ENCODE measurements at regions not wholly inside any gene's neighbourhood (a gene's known extent, or its start where the extent isn't known, plus 50 kb on each side); places are given as distances from the start of the nearest gene placed in this dataset.
"Not testable (repeated sequence)": the region's sequence is repeated elsewhere in the genome, so short reads cannot be mapped to it uniquely, and the experiment has no call there.

DNA sequence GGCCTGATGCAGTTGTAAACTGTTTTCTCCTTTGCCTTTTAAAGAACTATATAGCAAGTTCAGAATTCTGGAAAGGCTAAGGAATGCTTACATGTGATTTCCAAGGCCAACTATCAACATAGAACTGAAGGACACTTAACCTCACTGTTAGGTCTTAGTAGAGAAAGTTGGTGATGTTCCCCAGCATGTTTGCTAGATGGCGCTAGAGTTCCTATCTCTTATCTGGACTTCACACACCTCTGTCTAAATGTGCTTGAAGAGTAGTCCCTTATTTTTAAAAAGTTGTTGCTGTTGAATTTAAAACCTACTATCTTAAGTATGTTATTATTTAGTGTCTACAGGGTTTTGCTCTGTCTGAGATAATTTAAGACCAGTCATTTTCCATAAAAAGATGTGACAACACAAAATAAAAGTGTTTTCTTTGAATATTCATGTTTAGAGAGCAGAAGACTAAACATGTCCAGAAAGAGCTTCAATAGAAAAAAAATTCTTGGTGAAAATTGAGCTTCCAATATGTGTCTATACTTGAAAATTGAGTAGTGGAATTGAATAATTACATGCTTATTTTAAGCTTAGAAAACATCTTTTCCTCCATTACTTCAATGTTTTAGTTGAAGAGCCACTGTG, 237.3 kb downstream of the S1PR1 start:
- DNase-seq (ENCODE audit: insufficient read length, low spot score) (peak; percentile 2), FAIRE-seq (no peak)
- no peak for TF ChIP-seq POLR2A (IDR thresholded peaks at IDR 0.05; ENCODE audit: low read depth, low read length)

GRCh38 chr1:101476541-101476940, 239.7 kb downstream of the S1PR1 start:
- no peak for FAIRE-seq
- no peak for TF ChIP-seq POLR2A (IDR thresholded peaks at IDR 0.05; ENCODE audit: low read depth, low read length)
- no peak for DNase-seq (ENCODE audit: insufficient read length, low spot score)

- TF ChIP-seq POLR2A (IDR thresholded peaks at IDR 0.05; ENCODE audit: low read depth, low read length) = no peak
- FAIRE-seq = no peak
- DNase-seq (ENCODE audit: insufficient read length, low spot score) = no peak
Measured at GRCh38 chr1:101479945-101480344, 243.1 kb downstream of the S1PR1 start.

GRCh38 chr1:101482306-101482705, 245.5 kb downstream of the S1PR1 start:
- no peak for FAIRE-seq
- no peak for DNase-seq (ENCODE audit: insufficient read length, low spot score)
- no peak for TF ChIP-seq POLR2A (IDR thresholded peaks at IDR 0.05; ENCODE audit: low read depth, low read length)

DNA sequence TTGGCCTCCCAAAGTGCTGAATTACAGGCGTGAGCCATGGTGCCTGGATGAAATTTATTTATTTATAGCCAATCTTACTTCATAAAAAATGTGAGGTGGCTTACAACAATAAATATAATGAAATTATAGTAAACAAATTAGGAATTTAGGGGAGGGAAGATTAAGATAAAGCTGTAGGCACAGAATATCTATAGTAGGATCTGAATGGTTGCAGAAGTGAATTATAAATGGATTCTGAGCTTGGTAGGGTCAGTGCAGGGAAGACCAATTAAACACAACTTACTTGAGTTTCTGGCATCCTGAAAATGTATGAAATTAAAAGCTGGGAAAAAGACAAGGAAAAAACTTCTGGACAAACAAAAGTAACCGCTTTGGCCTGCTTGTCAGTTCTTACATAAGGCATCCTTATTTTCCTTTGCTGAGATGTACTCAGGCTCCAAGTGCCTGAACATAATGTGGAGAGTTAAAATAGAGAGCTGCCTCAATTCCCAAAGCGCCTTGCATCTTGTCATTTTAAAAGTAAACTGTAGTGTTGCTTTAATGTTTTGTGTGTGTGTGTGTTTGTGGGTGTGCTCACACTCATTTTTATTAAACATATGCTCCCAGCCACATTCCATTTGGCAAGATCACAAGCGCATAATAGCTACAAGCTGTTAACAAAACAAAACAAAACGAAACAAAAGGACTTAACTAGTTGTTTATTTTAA, 247.3 kb downstream of the S1PR1 start:
- DNase-seq (ENCODE audit: insufficient read length, low spot score) (no peak), FAIRE-seq (no peak)
- TF ChIP-seq POLR2A (IDR thresholded peaks at IDR 0.05; ENCODE audit: low read depth, low read length) = no peak

- DNase-seq (ENCODE audit: insufficient read length, low spot score) (no peak), FAIRE-seq (no peak)
- TF ChIP-seq POLR2A (IDR thresholded peaks at IDR 0.05; ENCODE audit: low read depth, low read length) = no peak
Measured at GRCh38 chr1:101484689-101485338, 248.0 kb downstream of the S1PR1 start.

- no peak for TF ChIP-seq POLR2A (IDR thresholded peaks at IDR 0.05; ENCODE audit: low read depth, low read length)
- DNase-seq (ENCODE audit: insufficient read length, low spot score) = no peak
- no peak for FAIRE-seq
Measured at GRCh38 chr1:101485712-101486111, 248.9 kb downstream of the S1PR1 start.

DNA sequence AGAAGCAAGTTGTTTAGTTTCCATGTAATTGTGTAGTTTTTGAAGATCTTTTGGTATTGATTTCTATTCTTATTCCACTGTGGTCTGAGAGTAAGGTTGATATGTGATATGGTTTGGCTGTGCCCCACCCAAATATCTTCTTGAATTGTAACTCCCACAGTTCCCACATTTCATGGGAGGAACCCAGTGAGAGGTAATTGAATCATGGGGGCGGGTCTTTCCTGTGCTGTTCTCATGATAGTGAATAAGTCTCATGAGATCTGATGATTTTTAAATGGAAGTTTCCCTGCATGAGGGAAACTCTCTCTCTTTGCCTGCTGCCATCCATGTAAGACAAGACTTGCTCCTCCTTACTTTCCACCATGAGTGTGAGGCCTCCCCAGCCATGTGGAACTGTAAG, 255.3 kb downstream of the S1PR1 start:
- DNase-seq (ENCODE audit: insufficient read length, low spot score); FAIRE-seq: not testable (repeated sequence)

GRCh38 chr1:101493920-101494319, 257.1 kb downstream of the S1PR1 start:
- DNase-seq (ENCODE audit: insufficient read length, low spot score); FAIRE-seq: not testable (repeated sequence)

- DNase-seq (ENCODE audit: insufficient read length, low spot score) (no peak), FAIRE-seq (no peak)
- no peak for TF ChIP-seq POLR2A (IDR thresholded peaks at IDR 0.05; ENCODE audit: low read depth, low read length)
Measured at GRCh38 chr1:101496109-101496508, 259.3 kb downstream of the S1PR1 start.

GRCh38 chr1:101497881-101498559, 261.2 kb downstream of the S1PR1 start:
- DNase-seq (ENCODE audit: insufficient read length, low spot score) (no peak), FAIRE-seq (no peak)
- no peak for TF ChIP-seq POLR2A (IDR thresholded peaks at IDR 0.05; ENCODE audit: low read depth, low read length)

DNA sequence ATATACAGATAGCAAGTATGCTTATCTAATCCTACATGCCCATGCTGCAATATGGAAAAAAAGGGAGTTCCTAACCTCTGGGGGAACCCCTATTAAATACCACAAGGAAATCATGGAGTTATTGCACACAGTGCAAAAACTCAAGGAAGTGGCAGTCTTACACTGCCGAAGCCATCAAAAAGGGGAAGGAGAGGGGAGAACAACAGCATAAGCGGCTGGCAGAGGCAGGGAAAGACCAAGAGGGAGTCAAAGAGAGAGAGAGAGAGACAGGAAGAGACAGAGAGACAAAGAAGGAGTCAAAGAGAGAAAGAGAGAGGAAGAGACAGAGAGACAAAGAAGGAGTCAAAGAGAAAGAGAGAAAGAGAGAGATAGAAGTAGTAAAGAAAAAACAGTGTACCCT, 267.3 kb downstream of the S1PR1 start:
- FAIRE-seq = not testable (repeated sequence)

GRCh38 chr1:101505240-101505639, 268.4 kb downstream of the S1PR1 start:
- DNase-seq (ENCODE audit: insufficient read length, low spot score); FAIRE-seq: not testable (repeated sequence)

More for the DNA sequence above, 267.3 kb downstream of the S1PR1 start:
- not testable (repeated sequence) for DNase-seq (ENCODE audit: insufficient read length, low spot score)

DNA sequence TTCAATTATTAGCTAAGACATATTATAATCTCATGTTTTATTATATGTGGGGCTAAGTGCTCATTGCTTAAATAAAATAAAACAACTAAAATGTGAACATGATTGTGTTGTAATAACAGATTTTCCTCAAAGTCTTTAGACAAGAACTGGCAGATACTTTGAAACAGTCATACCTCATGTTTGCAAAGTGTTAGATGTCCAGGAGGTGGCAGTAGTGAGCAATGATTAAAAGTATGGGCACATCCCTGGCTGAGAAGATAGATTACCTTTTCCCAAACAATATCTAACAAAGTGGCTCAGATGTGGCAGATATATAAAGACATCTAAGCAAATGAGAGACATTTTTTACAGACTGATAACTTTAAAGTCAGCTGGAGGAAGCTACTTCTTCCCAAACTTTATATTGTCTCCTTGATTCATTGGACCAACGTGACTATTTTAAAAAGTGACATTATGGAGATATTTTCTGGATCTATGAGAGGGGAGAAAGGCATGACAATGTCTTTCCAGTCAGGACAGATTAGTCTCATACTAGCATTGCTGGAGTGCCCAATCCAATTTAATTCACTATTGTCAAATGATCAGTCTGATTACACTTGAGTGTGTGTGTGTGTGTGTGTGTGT, 269.8 kb downstream of the S1PR1 start:
- no peak for TF ChIP-seq POLR2A (IDR thresholded peaks at IDR 0.05; ENCODE audit: low read depth, low read length)
- peak; percentile 60 for FAIRE-seq
- peak; percentile 6 for DNase-seq (ENCODE audit: insufficient read length, low spot score)

Measured in H54 (cell line).